NCI-H446 (cell line): ENCODE measurements at regions not wholly inside any gene's neighbourhood (a gene's known extent, or its start where the extent isn't known, plus 50 kb on each side); places are given as distances from the start of the nearest gene placed in this dataset.

Experiments used
- DNase-seq, 2 experiments: peaks; one replicate each; lab custom pipeline; 2025; lab: John Stamatoyannopoulos, UW

GRCh38 chr4:3343358-3343757, 50.5 kb downstream of the RGS12 start:
- DNase-seq = no peak

- DNase-seq = no peak
Measured at GRCh38 chr4:3344104-3344503, 51.3 kb downstream of the RGS12 start.

- DNase-seq = no peak
Measured at GRCh38 chr4:3344596-3344995, 51.8 kb downstream of the RGS12 start.

GRCh38 chr4:3345384-3345783, 52.6 kb downstream of the RGS12 start:
- DNase-seq = no peak

- DNase-seq = peak; percentile 10 to 51
Measured at GRCh38 chr4:3346146-3346545, 53.3 kb downstream of the RGS12 start.

- no peak for DNase-seq
Measured at GRCh38 chr4:3347871-3348270, 55.0 kb downstream of the RGS12 start.

- no peak for DNase-seq
Measured at GRCh38 chr4:3348621-3349020, 55.8 kb downstream of the RGS12 start.

GRCh38 chr4:3349116-3349515, 56.3 kb downstream of the RGS12 start:
- DNase-seq = no peak

GRCh38 chr4:3351997-3352396, 59.2 kb downstream of the RGS12 start:
- no peak for DNase-seq

GRCh38 chr4:3352505-3352904, 59.7 kb downstream of the RGS12 start:
- no peak for DNase-seq

GRCh38 chr4:3352941-3353594, 60.2 kb downstream of the RGS12 start:
- no peak for DNase-seq

GRCh38 chr4:3353752-3354454, 61.1 kb downstream of the RGS12 start:
- DNase-seq = no peak

- DNase-seq = no peak
Measured at GRCh38 chr4:3354455-3354811, 61.6 kb downstream of the RGS12 start.

- DNase-seq = no peak
Measured at GRCh38 chr4:3355266-3355748, 62.5 kb downstream of the RGS12 start.

GRCh38 chr4:3358656-3359055, 65.8 kb downstream of the RGS12 start:
- DNase-seq = no peak

GRCh38 chr4:3360777-3361176, 68.0 kb downstream of the RGS12 start:
- DNase-seq = no peak

- no peak for DNase-seq
Measured at GRCh38 chr4:3361406-3361805, 68.6 kb downstream of the RGS12 start.

GRCh38 chr4:3361896-3362295, 69.1 kb downstream of the RGS12 start:
- no peak for DNase-seq

- DNase-seq = no peak
Measured at GRCh38 chr4:3362431-3363287, 69.8 kb downstream of the RGS12 start.

- DNase-seq = no peak
Measured at GRCh38 chr4:3363411-3364141, 70.8 kb downstream of the RGS12 start.

- DNase-seq = no peak
Measured at GRCh38 chr4:3364199-3364598, 71.4 kb downstream of the RGS12 start.

- no peak for DNase-seq
Measured at GRCh38 chr4:3364634-3365314, 72.0 kb downstream of the RGS12 start.
